HG03064 (cell line): ENCODE measurements at regions not wholly inside any gene's neighbourhood (a gene's known extent, or its start where the extent isn't known, plus 50 kb on each side); places are given as distances from the start of the nearest gene placed in this dataset.

ENCODE experiments used
- ATAC-seq: cut with Tn5 transposase; IDR thresholded peaks from one replicate; pipeline ENCODE4 v1.9.1; 2021; ENCODE audit warnings: low read depth; ENCODE audit not compliant: unreplicated experiment

GRCh38 chr20:48260129-48260756, 475.0 kb upstream of the SULF2 start:
- ATAC-seq, result no peak

- ATAC-seq, result no peak
Observed at GRCh38 chr20:48259456-48259855, 474.2 kb upstream of the SULF2 start.

GRCh38 chr20:48257833-48258232, 472.6 kb upstream of the SULF2 start:
- no peak for ATAC-seq

GRCh38 chr20:48247961-48248360, 462.7 kb upstream of the SULF2 start:
- ATAC-seq, result no peak

- ATAC-seq, result no peak
Observed at GRCh38 chr20:48246061-48246790, 460.9 kb upstream of the SULF2 start.

GRCh38 chr20:48242623-48243022, 457.3 kb upstream of the SULF2 start:
- no peak for ATAC-seq

GRCh38 chr20:48241482-48241881, 456.2 kb upstream of the SULF2 start:
- no peak for ATAC-seq

- ATAC-seq, result no peak
Observed at GRCh38 chr20:48238781-48239180, 453.5 kb upstream of the SULF2 start.

GRCh38 chr20:48238326-48238725, 453.0 kb upstream of the SULF2 start:
- ATAC-seq, result no peak

- no peak for ATAC-seq
Observed at GRCh38 chr20:48236000-48236970, 451.0 kb upstream of the SULF2 start.

GRCh38 chr20:48234951-48235350, 449.7 kb upstream of the SULF2 start:
- no peak for ATAC-seq

- ATAC-seq, result no peak
Observed at GRCh38 chr20:48231253-48231930, 446.1 kb upstream of the SULF2 start.

GRCh38 chr20:48230216-48230615, 444.9 kb upstream of the SULF2 start:
- ATAC-seq, result no peak

GRCh38 chr20:48227381-48227780, 442.1 kb upstream of the SULF2 start:
- ATAC-seq, result no peak

GRCh38 chr20:48226642-48227041, 441.4 kb upstream of the SULF2 start:
- ATAC-seq, result no peak

- ATAC-seq, result no peak
Observed at GRCh38 chr20:48224533-48225050, 439.3 kb upstream of the SULF2 start.

- ATAC-seq, result no peak
Observed at GRCh38 chr20:48223715-48224114, 438.4 kb upstream of the SULF2 start.

- no peak for ATAC-seq
Observed at GRCh38 chr20:48222595-48223180, 437.4 kb upstream of the SULF2 start.

GRCh38 chr20:48220033-48220633, 434.9 kb upstream of the SULF2 start:
- no peak for ATAC-seq

GRCh38 chr20:48219306-48219705, 434.0 kb upstream of the SULF2 start:
- ATAC-seq, result no peak
